Gastroesophageal sphincter (tissue), 3 donors: ENCODE measurements at regions not wholly inside any gene's neighbourhood (a gene's known extent, or its start where the extent isn't known, plus 50 kb on each side); places are given as distances from the start of the nearest gene placed in this dataset.

Experiments used
- EP300 ChIP-seq: sonication (generic); formaldehyde crosslinking; IDR thresholded peaks from one replicate; pipeline ENCODE4 v1.6.1; 2017; ENCODE audit warnings: antibody characterized with exemption, mild to moderate bottlenecking
- POLR2A ChIP-seq, 2 donors: fragments of 450-650 bp; IDR thresholded peaks; one replicate each; pipeline ENCODE4 v1.6.1; 2017; ENCODE audit warnings: antibody characterized with exemption in 2 of 2, mild to moderate bottlenecking in 2 of 2, moderate library complexity in 1 of 2
- POLR2AphosphoS5 ChIP-seq: sonication (generic); formaldehyde crosslinking; IDR thresholded peaks from one replicate; pipeline ENCODE4 v1.6.1; 2017; ENCODE audit warnings: antibody characterized with exemption
- TF ChIP-seq, protein P1 (sequence below), 4 experiments: fragments of 200-600 bp in 2 of 4; fragments of 450-650 bp in 2 of 4; sonication (generic) in 1 of 4; IDR thresholded peaks; one replicate each; pipeline ENCODE4 v1.5.1; 2017 to 2019; ENCODE audit warnings: antibody characterized with exemption in 4 of 4, mild to moderate bottlenecking in 2 of 4, moderate library complexity in 2 of 4

DNA sequence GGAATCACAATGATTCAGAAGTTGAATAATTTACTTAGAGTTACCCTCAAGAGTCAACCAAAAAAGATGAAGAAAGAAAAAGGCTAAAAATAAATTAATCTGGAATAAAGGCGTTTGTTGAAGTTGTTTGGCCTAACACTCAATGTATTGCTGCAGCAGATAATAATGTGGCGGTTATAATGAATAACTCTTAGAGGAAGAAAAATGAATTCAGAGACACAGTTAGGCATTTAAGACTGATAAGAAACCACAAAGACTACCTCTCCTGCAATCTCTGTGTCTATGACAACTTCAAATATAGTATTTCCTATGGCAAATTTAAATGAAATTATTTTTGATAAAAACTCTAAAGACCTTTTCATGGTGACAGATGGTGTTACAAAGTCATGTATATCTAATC lies 1369.1 kb upstream of the AGA start:
- TF ChIP-seq, protein P1, sequence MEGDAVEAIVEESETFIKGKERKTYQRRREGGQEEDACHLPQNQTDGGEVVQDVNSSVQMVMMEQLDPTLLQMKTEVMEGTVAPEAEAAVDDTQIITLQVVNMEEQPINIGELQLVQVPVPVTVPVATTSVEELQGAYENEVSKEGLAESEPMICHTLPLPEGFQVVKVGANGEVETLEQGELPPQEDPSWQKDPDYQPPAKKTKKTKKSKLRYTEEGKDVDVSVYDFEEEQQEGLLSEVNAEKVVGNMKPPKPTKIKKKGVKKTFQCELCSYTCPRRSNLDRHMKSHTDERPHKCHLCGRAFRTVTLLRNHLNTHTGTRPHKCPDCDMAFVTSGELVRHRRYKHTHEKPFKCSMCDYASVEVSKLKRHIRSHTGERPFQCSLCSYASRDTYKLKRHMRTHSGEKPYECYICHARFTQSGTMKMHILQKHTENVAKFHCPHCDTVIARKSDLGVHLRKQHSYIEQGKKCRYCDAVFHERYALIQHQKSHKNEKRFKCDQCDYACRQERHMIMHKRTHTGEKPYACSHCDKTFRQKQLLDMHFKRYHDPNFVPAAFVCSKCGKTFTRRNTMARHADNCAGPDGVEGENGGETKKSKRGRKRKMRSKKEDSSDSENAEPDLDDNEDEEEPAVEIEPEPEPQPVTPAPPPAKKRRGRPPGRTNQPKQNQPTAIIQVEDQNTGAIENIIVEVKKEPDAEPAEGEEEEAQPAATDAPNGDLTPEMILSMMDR (IDR thresholded peaks at IDR 0.05), result no peak
- TF ChIP-seq EP300 (no peak), POLR2A (IDR thresholded peaks at IDR 0.05) (no peak), POLR2AphosphoS5 (no peak)
